K562 (cell line): ENCODE measurements at regions not wholly inside any gene's neighbourhood (a gene's known extent, or its start where the extent isn't known, plus 50 kb on each side); places are given as distances from the start of the nearest gene placed in this dataset.

Experiments used
- ATAC-seq: fragments of 200-7000 bp; cut with Tn5 transposase; 3 replicates; pipeline ENCODE4 v1.9.1; 2020; ENCODE audit warnings: moderate library complexity
- BruUV-seq: library from RNA; stranded (reverse); fragments of 400-500 nt; replicated peaks from 2 replicates; lab custom pipeline; 2021; lab: Mats Ljungman, UMichigan
- CTCF ChIA-PET: fragments of 300-600 bp; formaldehyde crosslinking; extraction: SDS; loops from one replicate; lab custom pipeline; 2021; ENCODE audit warnings: low intra/inter-chr PET ratio; lab: Yijun Ruan, JAX
- POLR2A ChIA-PET: fragments of 300-600, 350-650 bp; sonication (Branson Sonifier 250); formaldehyde crosslinking; extraction: SDS; loops from one replicate; lab custom pipeline; 2021; ENCODE audit warnings: antibody characterized with exemption, inconsistent platforms; lab: Yijun Ruan, JAX
- DNase-seq, 4 experiments: peaks; one replicate each; pipeline versions ENCODE4 v3.0.0 to v3.0.0-alpha.2; 2011 to 2018; ENCODE audit warnings: low spot score in 3 of 4, mixed read lengths in 3 of 4; ENCODE audit errors: extremely low read depth in 1 of 4
- FAIRE-seq: peaks from 2 replicates; lab custom pipeline; 2011; peaks lifted over from hg19 to GRCh38; lab: Jason Lieb, UNC
- H2AFZ ChIP-seq: 2 replicates; pipeline ENCODE4 v1.6.0; 2011; ENCODE audit warnings: low read depth, low read length, control low read depth, inconsistent platforms
- H3K27ac ChIP-seq: fragments of 200-600 bp; 3 replicates; pipeline ENCODE4 v1.8.0; 2011; ENCODE audit warnings: low read depth, mild to moderate bottlenecking, control low read depth, inconsistent platforms, low read length, moderate library complexity, mixed read lengths; ENCODE audit errors: extremely low read depth
- H3K27me3 ChIP-seq, 2 experiments: fragments of 300-600 bp in 1 of 2; 2 replicates in 1 of 2; 3 replicates in 1 of 2; pipeline versions ENCODE4 v1.6.0 to v1.8.0; 2011; ENCODE audit warnings: inconsistent platforms in 2 of 2, low read length in 2 of 2, mild to moderate bottlenecking in 1 of 2, mixed read lengths in 1 of 2, moderate library complexity in 1 of 2; ENCODE audit not compliant: control insufficient read depth in 2 of 2, insufficient read depth in 2 of 2
- H3K36me3 ChIP-seq: fragments of 300-600 bp; 3 replicates; pipeline ENCODE4 v1.8.0; 2011; ENCODE audit warnings: mild to moderate bottlenecking, low read length, inconsistent platforms; ENCODE audit not compliant: control insufficient read depth, insufficient read depth
- H3K4me1 ChIP-seq, 2 experiments: fragments of 200-600 bp in 1 of 2; replicated peaks in 1 of 2; 2 replicates in 1 of 2; 3 replicates in 1 of 2; pipeline versions ENCODE4 v1.5.1 to v1.8.0; 2011; ENCODE audit warnings: inconsistent platforms in 2 of 2, low read length in 2 of 2, mild to moderate bottlenecking in 1 of 2, mixed read lengths in 1 of 2, moderate library complexity in 1 of 2; ENCODE audit not compliant: control insufficient read depth in 2 of 2, insufficient read depth in 2 of 2
- H3K4me2 ChIP-seq: 2 replicates; pipeline ENCODE4 v1.6.1; 2011; ENCODE audit warnings: low read length, control low read depth, inconsistent platforms, mixed read lengths; ENCODE audit not compliant: insufficient read depth
- H3K4me3 ChIP-seq: fragments of 200-600 bp; sonication (generic), shearing (Covaris generic); 2 replicates; pipeline ENCODE4 v1.5.1; 2016; ENCODE audit warnings: control low read depth, inconsistent platforms
- H3K79me2 ChIP-seq: fragments of 200-600 bp; 3 replicates; pipeline ENCODE4 v1.8.0; 2011; ENCODE audit warnings: low read length, inconsistent platforms; ENCODE audit not compliant: control insufficient read depth, insufficient read depth
- H3K9ac ChIP-seq, 2 experiments: 2 replicates each; pipeline versions ENCODE4 v1.6.0 to v1.6.1; 2011; ENCODE audit warnings: low read depth in 2 of 2, low read length in 2 of 2, control low read depth in 1 of 2, inconsistent platforms in 1 of 2, mild to moderate bottlenecking in 1 of 2, mixed read lengths in 1 of 2; ENCODE audit not compliant: insufficient read depth in 1 of 2
- H3K9me1 ChIP-seq: one replicate; pipeline ENCODE4 v1.6.0; 2011; ENCODE audit warnings: inconsistent platforms, mild to moderate bottlenecking, low read length, moderate library complexity; ENCODE audit not compliant: control insufficient read depth, insufficient read depth
- H3K9me3 ChIP-seq: replicated peaks from 2 replicates; pipeline ENCODE4 v1.5.1; 2011; ENCODE audit warnings: low read depth, low read length, inconsistent platforms; ENCODE audit not compliant: control insufficient read depth, insufficient read depth
- H4K20me1 ChIP-seq: replicated peaks from 2 replicates; pipeline ENCODE4 v1.6.1; 2011; ENCODE audit warnings: low read length, inconsistent platforms, mixed read lengths; ENCODE audit not compliant: control insufficient read depth, insufficient read depth
- PHTF2 ChIP-seq: fragments of 250-450 bp; sonication (Bioruptor Pico); IDR thresholded peaks from 2 replicates; pipeline ENCODE4 v1.5.0; 2021; ENCODE audit warnings: mild to moderate bottlenecking
- SMAD4 ChIP-seq: fragments of 250-450 bp; sonication (Bioruptor Pico); conservative IDR thresholded peaks from 2 replicates; pipeline ENCODE4 v1.8.0; 2021; ENCODE audit warnings: inconsistent platforms, mild to moderate bottlenecking, moderate library complexity
- SMARCE1 ChIP-seq: fragments of 450-650 bp; IDR thresholded peaks from 2 replicates; pipeline ENCODE4 v1.7.1; 2016; ENCODE audit warnings: mild to moderate bottlenecking
- ZNF23 ChIP-seq: fragments of 250-450 bp; sonication (Bioruptor Pico); IDR thresholded peaks from 2 replicates; pipeline ENCODE4 v1.4.0; 2020; ENCODE audit warnings: mild to moderate bottlenecking
- WGBS: fragments of 100-300 bp; shearing (Covaris generic); methylation state at CpG from one replicate; pipeline ENCODE4 v1.1.6; 2016; ENCODE audit warnings: low coverage, mixed read lengths; ENCODE audit not compliant: insufficient coverage; ENCODE audit errors: missing lambda C conversion rate; 5-methylcytosine and 5-hydroxymethylcytosine counted together
- in situ Hi-C: fragments of 300-500 bp; cut with MboI; formaldehyde crosslinking; loops from 4 replicates; pipeline ENCODE4 v1.15.0; 2018; ENCODE audit warnings: inconsistent platforms, mixed read lengths
- intact Hi-C: fragments of 100-400 bp; cut with micrococcal nuclease; formaldehyde crosslinking; loops from 2 replicates; pipeline ENCODE4 v1.14.2; 2022
- TF ChIP-seq, protein P1 (sequence below): sonication (generic); formaldehyde crosslinking; IDR thresholded peaks from 2 replicates; pipeline ENCODE4 v1.8.0; 2022; ENCODE audit warnings: mild to moderate bottlenecking, missing genetic modification reagents
- TF ChIP-seq, protein P2 (sequence below), 2 experiments: fragments of 450-650 bp in 1 of 2; IDR thresholded peaks; 2 replicates each; pipeline ENCODE4 v1.6.1; 2011 to 2017; ENCODE audit warnings: low read depth in 2 of 2, antibody characterized with exemption in 1 of 2, borderline replicate concordance in 1 of 2, low read length in 1 of 2, mild to moderate bottlenecking in 1 of 2, mixed read lengths in 1 of 2; ENCODE audit not compliant: control insufficient read depth in 1 of 2
- TF ChIP-seq, protein P3 (sequence below): sonication (generic); IDR thresholded peaks from 2 replicates; pipeline ENCODE4 v1.6.1; 2016

DNA sequence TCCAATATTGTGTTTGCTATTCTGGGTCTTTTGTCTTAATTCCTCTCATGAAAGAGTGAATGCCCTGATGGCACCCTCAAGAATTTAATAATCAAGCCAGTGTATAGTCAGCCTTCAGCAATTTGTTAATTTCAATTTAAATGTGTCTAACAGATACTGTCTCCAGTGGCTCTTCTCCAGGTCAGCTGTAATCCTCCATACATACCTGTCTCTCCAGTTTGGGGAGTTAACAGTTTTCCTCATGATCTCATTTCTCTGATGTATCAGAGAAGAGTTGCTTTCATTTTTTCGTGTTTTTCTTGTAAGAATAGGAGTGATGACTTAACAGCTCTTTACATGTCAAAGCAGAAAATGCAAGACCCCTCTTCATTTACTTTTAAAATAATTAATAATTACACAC, 500.3 kb upstream of the RORB start (continued):
- TF ChIP-seq SMAD4 (CRISPR knock-in tag) (no peak), SMARCE1 (no peak), PHTF2 (CRISPR knock-in tag) (no peak), ZNF23 (no peak)
- TF ChIP-seq, protein P1, sequence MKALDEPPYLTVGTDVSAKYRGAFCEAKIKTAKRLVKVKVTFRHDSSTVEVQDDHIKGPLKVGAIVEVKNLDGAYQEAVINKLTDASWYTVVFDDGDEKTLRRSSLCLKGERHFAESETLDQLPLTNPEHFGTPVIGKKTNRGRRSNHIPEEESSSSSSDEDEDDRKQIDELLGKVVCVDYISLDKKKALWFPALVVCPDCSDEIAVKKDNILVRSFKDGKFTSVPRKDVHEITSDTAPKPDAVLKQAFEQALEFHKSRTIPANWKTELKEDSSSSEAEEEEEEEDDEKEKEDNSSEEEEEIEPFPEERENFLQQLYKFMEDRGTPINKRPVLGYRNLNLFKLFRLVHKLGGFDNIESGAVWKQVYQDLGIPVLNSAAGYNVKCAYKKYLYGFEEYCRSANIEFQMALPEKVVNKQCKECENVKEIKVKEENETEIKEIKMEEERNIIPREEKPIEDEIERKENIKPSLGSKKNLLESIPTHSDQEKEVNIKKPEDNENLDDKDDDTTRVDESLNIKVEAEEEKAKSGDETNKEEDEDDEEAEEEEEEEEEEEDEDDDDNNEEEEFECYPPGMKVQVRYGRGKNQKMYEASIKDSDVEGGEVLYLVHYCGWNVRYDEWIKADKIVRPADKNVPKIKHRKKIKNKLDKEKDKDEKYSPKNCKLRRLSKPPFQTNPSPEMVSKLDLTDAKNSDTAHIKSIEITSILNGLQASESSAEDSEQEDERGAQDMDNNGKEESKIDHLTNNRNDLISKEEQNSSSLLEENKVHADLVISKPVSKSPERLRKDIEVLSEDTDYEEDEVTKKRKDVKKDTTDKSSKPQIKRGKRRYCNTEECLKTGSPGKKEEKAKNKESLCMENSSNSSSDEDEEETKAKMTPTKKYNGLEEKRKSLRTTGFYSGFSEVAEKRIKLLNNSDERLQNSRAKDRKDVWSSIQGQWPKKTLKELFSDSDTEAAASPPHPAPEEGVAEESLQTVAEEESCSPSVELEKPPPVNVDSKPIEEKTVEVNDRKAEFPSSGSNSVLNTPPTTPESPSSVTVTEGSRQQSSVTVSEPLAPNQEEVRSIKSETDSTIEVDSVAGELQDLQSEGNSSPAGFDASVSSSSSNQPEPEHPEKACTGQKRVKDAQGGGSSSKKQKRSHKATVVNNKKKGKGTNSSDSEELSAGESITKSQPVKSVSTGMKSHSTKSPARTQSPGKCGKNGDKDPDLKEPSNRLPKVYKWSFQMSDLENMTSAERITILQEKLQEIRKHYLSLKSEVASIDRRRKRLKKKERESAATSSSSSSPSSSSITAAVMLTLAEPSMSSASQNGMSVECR (CRISPR knock-in tag) = no peak
- TF ChIP-seq, all 486 proteins: peak for 0

DNA sequence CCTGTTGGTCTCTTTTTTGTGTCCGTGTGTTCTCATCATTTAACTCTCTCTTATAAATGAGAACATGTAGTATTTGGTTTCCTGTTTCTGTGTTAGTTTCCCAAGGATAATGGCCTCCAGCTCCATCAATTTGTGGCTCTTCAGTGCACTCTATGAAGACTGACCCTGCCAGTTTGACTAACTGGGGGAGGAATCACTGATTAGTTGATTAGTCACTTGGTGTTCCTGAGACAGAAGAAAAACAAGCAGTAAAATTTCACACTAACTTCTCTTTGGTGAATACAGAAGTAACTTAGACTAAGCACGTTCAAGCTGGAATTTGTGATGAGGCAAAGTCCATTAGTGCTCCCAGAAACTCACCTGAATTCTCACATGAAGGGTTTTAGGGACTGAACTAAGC, 495.8 kb upstream of the RORB start:
- ChIA-PET CTCF (no interaction called here), POLR2A (no interaction called here)
- no peaks in the 10 kb centered on the region for H3K9me3 ChIP-seq
- ATAC-seq = no peak
- H3K4me2 ChIP-seq = no peak overlapping the region
- no peak overlapping the region; the same call in 1 of the 2 replicates for H2AFZ ChIP-seq
- no peaks in the 10 kb centered on the region for H3K36me3 ChIP-seq
- in situ Hi-C loops (no loop called here), intact Hi-C loops (no loop called here)
- no TSS peak for BruUV-seq
- H3K4me1 ChIP-seq = no peaks in the 10 kb centered on the region
- DNase-seq = no peak
- no peak overlapping the region for H3K9ac ChIP-seq
- 0% methylated on average over 2 of the region's 2 CpGs for WGBS
- H3K9me1 ChIP-seq = no peaks in the 10 kb centered on the region
- FAIRE-seq = no peak
- TF ChIP-seq, protein P2, sequence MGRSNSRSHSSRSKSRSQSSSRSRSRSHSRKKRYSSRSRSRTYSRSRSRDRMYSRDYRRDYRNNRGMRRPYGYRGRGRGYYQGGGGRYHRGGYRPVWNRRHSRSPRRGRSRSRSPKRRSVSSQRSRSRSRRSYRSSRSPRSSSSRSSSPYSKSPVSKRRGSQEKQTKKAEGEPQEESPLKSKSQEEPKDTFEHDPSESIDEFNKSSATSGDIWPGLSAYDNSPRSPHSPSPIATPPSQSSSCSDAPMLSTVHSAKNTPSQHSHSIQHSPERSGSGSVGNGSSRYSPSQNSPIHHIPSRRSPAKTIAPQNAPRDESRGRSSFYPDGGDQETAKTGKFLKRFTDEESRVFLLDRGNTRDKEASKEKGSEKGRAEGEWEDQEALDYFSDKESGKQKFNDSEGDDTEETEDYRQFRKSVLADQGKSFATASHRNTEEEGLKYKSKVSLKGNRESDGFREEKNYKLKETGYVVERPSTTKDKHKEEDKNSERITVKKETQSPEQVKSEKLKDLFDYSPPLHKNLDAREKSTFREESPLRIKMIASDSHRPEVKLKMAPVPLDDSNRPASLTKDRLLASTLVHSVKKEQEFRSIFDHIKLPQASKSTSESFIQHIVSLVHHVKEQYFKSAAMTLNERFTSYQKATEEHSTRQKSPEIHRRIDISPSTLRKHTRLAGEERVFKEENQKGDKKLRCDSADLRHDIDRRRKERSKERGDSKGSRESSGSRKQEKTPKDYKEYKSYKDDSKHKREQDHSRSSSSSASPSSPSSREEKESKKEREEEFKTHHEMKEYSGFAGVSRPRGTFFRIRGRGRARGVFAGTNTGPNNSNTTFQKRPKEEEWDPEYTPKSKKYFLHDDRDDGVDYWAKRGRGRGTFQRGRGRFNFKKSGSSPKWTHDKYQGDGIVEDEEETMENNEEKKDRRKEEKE (IDR thresholded peaks at IDR 0.05; ENCODE audit: borderline replicate concordance in 1 of 2, control insufficient read depth in 1 of 2, low read depth in 2 of 2, low read length in 1 of 2) = no peak
- TF ChIP-seq, protein P3, sequence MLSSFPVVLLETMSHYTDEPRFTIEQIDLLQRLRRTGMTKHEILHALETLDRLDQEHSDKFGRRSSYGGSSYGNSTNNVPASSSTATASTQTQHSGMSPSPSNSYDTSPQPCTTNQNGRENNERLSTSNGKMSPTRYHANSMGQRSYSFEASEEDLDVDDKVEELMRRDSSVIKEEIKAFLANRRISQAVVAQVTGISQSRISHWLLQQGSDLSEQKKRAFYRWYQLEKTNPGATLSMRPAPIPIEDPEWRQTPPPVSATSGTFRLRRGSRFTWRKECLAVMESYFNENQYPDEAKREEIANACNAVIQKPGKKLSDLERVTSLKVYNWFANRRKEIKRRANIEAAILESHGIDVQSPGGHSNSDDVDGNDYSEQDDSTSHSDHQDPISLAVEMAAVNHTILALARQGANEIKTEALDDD = peak; percentile 55; the same call in 1 of the 2 replicates
- H3K27ac ChIP-seq = no peak overlapping the region
- no peaks in the 10 kb centered on the region for H4K20me1 ChIP-seq
- no peaks in the 10 kb centered on the region for H3K79me2 ChIP-seq
- H3K27me3 ChIP-seq = no peaks in the 10 kb centered on the region
- no peak overlapping the region for H3K4me3 ChIP-seq
